ENCODE measurements at regions not wholly inside any gene's neighbourhood (a gene's known extent, or its start where the extent isn't known, plus 50 kb on each side); places are given as distances from the start of the nearest gene placed in this dataset.

DNA sequence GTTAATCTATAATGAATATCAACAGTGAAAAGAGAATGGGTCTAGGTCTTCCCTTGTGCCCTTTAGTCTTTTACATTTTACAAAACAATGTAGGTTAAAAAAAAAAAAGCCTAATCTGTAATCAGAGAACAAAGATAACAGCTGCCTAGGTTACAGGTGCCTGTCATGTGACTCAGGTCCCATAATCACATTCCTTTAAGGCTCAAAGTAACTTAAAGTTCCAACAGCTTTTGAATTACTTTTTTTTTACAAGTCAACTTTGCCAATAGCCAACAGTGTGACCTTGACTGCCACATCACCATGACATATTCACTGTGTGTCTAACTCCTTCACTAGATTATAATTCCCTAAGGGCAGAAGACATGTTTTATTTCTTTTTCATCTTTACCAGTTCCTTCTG lies 237.0 kb upstream of the API5 start:
- no peak for DNase-seq
- TF ChIP-seq EP300 (IDR thresholded peaks at IDR 0.05) (no peak), POLR2AphosphoS5 (IDR thresholded peaks at IDR 0.05) (no peak), POLR2A (IDR thresholded peaks at IDR 0.05) (no peak)
- TF ChIP-seq, protein P1, sequence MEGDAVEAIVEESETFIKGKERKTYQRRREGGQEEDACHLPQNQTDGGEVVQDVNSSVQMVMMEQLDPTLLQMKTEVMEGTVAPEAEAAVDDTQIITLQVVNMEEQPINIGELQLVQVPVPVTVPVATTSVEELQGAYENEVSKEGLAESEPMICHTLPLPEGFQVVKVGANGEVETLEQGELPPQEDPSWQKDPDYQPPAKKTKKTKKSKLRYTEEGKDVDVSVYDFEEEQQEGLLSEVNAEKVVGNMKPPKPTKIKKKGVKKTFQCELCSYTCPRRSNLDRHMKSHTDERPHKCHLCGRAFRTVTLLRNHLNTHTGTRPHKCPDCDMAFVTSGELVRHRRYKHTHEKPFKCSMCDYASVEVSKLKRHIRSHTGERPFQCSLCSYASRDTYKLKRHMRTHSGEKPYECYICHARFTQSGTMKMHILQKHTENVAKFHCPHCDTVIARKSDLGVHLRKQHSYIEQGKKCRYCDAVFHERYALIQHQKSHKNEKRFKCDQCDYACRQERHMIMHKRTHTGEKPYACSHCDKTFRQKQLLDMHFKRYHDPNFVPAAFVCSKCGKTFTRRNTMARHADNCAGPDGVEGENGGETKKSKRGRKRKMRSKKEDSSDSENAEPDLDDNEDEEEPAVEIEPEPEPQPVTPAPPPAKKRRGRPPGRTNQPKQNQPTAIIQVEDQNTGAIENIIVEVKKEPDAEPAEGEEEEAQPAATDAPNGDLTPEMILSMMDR (IDR thresholded peaks at IDR 0.05): no peak
- intact Hi-C loops (cut with DNase I; ENCODE audit: low total_unique reads): no loop called here

DNA sequence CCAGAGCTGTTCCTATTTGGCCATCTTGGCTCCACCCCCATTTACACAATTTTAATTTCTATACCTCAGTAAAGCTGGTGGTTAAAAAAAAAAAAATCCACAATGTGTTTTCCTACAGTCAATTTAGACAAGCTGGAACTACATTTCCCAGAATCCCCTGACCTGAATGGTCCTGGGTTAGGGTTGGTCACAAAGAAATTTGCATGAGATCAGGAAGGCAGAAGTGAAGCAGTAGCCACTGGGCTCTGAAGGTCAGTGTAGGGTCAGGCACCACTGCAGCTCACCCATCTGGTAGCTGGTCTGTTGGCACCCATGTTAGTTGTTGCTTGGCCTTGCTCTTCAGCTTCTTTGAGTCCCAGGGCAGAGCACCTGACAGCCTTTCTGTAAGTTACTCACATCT lies 210.7 kb upstream of the API5 start:
- intact Hi-C loops (cut with DNase I; ENCODE audit: low total_unique reads): no loop called here
- Histone ChIP-seq H3K9me3 (peaks cover 0 to 8% (median 3%) of the 10 kb centered on the region in 4 donors), H3K27me3 (no peaks in the 10 kb centered on the region), H3K27ac (no peak overlapping the region), H3K4me3 (no peak overlapping the region), H3K4me1 (no peaks in the 10 kb centered on the region), H3K36me3 (no peaks in the 10 kb centered on the region)
- TF ChIP-seq POLR2A (IDR thresholded peaks at IDR 0.05) (no peak), POLR2AphosphoS5 (IDR thresholded peaks at IDR 0.05) (no peak), EP300 (IDR thresholded peaks at IDR 0.05) (no peak)
- TF ChIP-seq, protein P1 (IDR thresholded peaks at IDR 0.05): no peak
- no peak for DNase-seq

More for the DNA sequence above, 237.0 kb upstream of the API5 start:
- Histone ChIP-seq H3K4me3 (no peak overlapping the region), H3K27ac (no peak overlapping the region), H3K27me3 (no peaks in the 10 kb centered on the region), H3K4me1 (no peaks in the 10 kb centered on the region), H3K36me3 (no peaks in the 10 kb centered on the region), H3K9me3 (no peaks in the 10 kb centered on the region)

DNA sequence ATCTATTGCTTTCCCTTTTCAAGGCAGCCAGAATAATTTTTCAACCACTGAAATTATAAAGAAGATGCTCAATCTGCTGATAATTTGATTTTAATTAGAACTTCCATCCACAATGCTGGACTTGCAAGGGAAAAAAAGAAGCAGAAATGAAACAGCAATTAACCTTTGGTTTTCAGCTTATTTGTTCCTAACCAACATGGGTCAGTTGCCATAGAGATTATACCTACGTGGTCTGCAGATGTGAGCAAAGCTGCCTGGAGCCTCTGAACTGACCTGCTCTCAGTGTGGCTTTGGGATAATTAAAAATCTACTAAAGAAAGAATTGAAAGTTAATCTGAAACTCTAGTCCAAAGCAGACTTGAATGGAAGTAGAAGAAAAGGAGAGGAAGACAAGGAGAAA lies 195.7 kb upstream of the API5 start:
- Histone ChIP-seq H3K36me3 (no peaks in the 10 kb centered on the region), H3K4me1 (no peaks in the 10 kb centered on the region), H3K27ac (no peak overlapping the region), H3K9me3 (no peaks in the 10 kb centered on the region), H3K27me3 (no peaks in the 10 kb centered on the region), H3K4me3 (no peak overlapping the region)
- 11 to 29% (median 20%) methylated on average over 1 of the region's 1 CpG for WGBS, 5 donors
- TF ChIP-seq EP300 (IDR thresholded peaks at IDR 0.05) (no peak), POLR2AphosphoS5 (IDR thresholded peaks at IDR 0.05) (no peak), POLR2A (IDR thresholded peaks at IDR 0.05) (no peak)
- TF ChIP-seq, protein P1 (IDR thresholded peaks at IDR 0.05): no peak
- intact Hi-C loops (cut with DNase I; ENCODE audit: low total_unique reads): no loop called here
- no peak for DNase-seq

DNA sequence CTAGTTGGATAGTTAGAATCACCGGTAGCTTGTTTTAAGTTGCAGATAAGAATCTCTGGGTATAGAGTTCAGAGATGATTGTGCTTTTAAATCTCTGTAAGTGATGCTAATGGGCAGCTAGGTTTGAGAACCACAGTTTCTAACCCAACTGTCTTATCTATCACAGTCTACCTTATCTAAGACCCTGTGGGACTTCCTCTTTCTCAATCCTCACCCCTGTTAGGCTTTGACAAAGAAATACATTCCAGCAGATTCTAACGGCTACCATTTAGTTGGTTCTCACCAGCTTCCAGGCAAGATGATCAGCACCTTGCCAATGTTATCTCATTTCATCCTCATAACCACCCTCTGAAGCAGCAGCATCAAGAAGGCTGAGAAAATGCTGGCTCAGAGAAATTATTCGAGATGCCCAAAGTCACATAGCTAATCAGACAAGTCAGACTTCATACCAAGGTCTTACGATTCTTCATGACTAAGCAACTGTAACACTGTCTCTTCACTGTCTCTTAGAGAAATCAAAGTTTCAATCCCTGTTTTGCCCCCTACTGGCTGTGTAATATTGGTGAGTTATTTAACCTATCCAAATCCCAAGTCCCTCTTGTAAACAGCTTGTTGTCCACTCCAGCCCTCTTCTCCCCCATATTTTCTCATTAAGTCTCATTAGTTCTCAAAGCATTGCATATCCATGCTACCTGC lies 192.4 kb upstream of the API5 start:
- intact Hi-C loops (cut with DNase I; ENCODE audit: low total_unique reads): no loop called here
- no peak overlapping the region for H3K27ac ChIP-seq
- H3K36me3 ChIP-seq: no peaks in the 10 kb centered on the region
- no peak for DNase-seq
- H3K27me3 ChIP-seq: no peaks in the 10 kb centered on the region
- H3K4me1 ChIP-seq: no peaks in the 10 kb centered on the region
- 68 to 77% (median 75%) methylated on average over 4 of the region's 4 CpGs for WGBS, 5 donors
- no peaks in the 10 kb centered on the region for H3K9me3 ChIP-seq
- TF ChIP-seq, protein P1 (IDR thresholded peaks at IDR 0.05): no peak
- TF ChIP-seq POLR2A (IDR thresholded peaks at IDR 0.05): no peak
- no peak for TF ChIP-seq POLR2AphosphoS5 (IDR thresholded peaks at IDR 0.05)
- TF ChIP-seq EP300 (IDR thresholded peaks at IDR 0.05): no peak
- H3K4me3 ChIP-seq: no peak overlapping the region

Data from stomach (tissue), 8 donors.